ENCODE measurements at regions not wholly inside any gene's neighbourhood (a gene's known extent, or its start where the extent isn't known, plus 50 kb on each side); places are given as distances from the start of the nearest gene placed in this dataset.

- TF ChIP-seq CTCF (IDR thresholded peaks at IDR 0.05; ENCODE audit: low read depth, low read length), result no peak
- no peak overlapping the region for H3K4me3 ChIP-seq (replicated peaks in 1 of 2; ENCODE audit: low read depth in 2 of 2, low read length in 2 of 2)
- DNase-seq (ENCODE audit: low read depth in 2 of 2), result no peak
These were observed 404.3 kb downstream of the PID1 start for GRCh38 chr2:228866781-228867180.

- no peak for TF ChIP-seq CTCF (IDR thresholded peaks at IDR 0.05; ENCODE audit: low read depth, low read length)
- no peak for DNase-seq (ENCODE audit: low read depth in 2 of 2)
- H3K4me3 ChIP-seq (replicated peaks in 1 of 2; ENCODE audit: low read depth in 2 of 2, low read length in 2 of 2), result no peak overlapping the region
These were observed 405.0 kb downstream of the PID1 start for GRCh38 chr2:228866044-228866443.

GRCh38 chr2:228864131-228864530 is 407.0 kb downstream of the PID1 start:
- no peak for DNase-seq (ENCODE audit: low read depth in 2 of 2)
- TF ChIP-seq CTCF (IDR thresholded peaks at IDR 0.05; ENCODE audit: low read depth, low read length), result no peak
- no peak overlapping the region for H3K4me3 ChIP-seq (replicated peaks in 1 of 2; ENCODE audit: low read depth in 2 of 2, low read length in 2 of 2)

- H3K4me3 ChIP-seq (replicated peaks in 1 of 2; ENCODE audit: low read depth in 2 of 2, low read length in 2 of 2), result no peak overlapping the region
- DNase-seq (ENCODE audit: low read depth in 2 of 2), result no peak
- no peak for TF ChIP-seq CTCF (IDR thresholded peaks at IDR 0.05; ENCODE audit: low read depth, low read length)
These were observed 410.3 kb downstream of the PID1 start for GRCh38 chr2:228860601-228861285.

GRCh38 chr2:228853151-228853550 is 417.9 kb downstream of the PID1 start:
- no peak for TF ChIP-seq CTCF (IDR thresholded peaks at IDR 0.05; ENCODE audit: low read depth, low read length)
- DNase-seq (ENCODE audit: low read depth in 2 of 2), result no peak
- H3K4me3 ChIP-seq (replicated peaks in 1 of 2; ENCODE audit: low read depth in 2 of 2, low read length in 2 of 2), result no peak overlapping the region

- no peak for DNase-seq (ENCODE audit: low read depth in 2 of 2)
- no peak overlapping the region for H3K4me3 ChIP-seq (replicated peaks in 1 of 2; ENCODE audit: low read depth in 2 of 2, low read length in 2 of 2)
- no peak for TF ChIP-seq CTCF (IDR thresholded peaks at IDR 0.05; ENCODE audit: low read depth, low read length)
These were observed 422.4 kb downstream of the PID1 start for GRCh38 chr2:228848638-228849037.

- no peak overlapping the region for H3K4me3 ChIP-seq (replicated peaks in 1 of 2; ENCODE audit: low read depth in 2 of 2, low read length in 2 of 2)
- TF ChIP-seq CTCF (IDR thresholded peaks at IDR 0.05; ENCODE audit: low read depth, low read length), result no peak
- peak in 1 of 2 donors; percentile 32 for DNase-seq (ENCODE audit: low read depth in 2 of 2)
These were observed 423.4 kb downstream of the PID1 start for GRCh38 chr2:228847684-228848083.
